HCEC 1CT (cell line): ENCODE measurements at regions not wholly inside any gene's neighbourhood (a gene's known extent, or its start where the extent isn't known, plus 50 kb on each side); places are given as distances from the start of the nearest gene placed in this dataset.

ENCODE experiments used
- DNase-seq: peaks from one replicate; pipeline ENCODE4 v3.0.0-alpha.2; 2017

GRCh38 chr13:74450964-74451363 lies 316.8 kb upstream of the KLF12 start:
- peak; percentile 32 for DNase-seq

GRCh38 chr13:74450525-74450845 lies 316.3 kb upstream of the KLF12 start:
- DNase-seq, result no peak

GRCh38 chr13:74449811-74450524 lies 315.8 kb upstream of the KLF12 start:
- DNase-seq, result no peak

GRCh38 chr13:74444864-74445479 lies 310.8 kb upstream of the KLF12 start:
- DNase-seq, result no peak

GRCh38 chr13:74444161-74444571 lies 310.0 kb upstream of the KLF12 start:
- no peak for DNase-seq

GRCh38 chr13:74443631-74444030 lies 309.4 kb upstream of the KLF12 start:
- DNase-seq, result peak; percentile 70

- DNase-seq, result no peak
Observed at GRCh38 chr13:74442751-74443150, 308.5 kb upstream of the KLF12 start.

- DNase-seq, result no peak
Observed at GRCh38 chr13:74438901-74439300, 304.7 kb upstream of the KLF12 start.

GRCh38 chr13:74434782-74435181 lies 300.6 kb upstream of the KLF12 start:
- DNase-seq, result no peak

GRCh38 chr13:74424455-74424854 lies 290.3 kb upstream of the KLF12 start:
- DNase-seq, result no peak

- DNase-seq, result no peak
Observed at GRCh38 chr13:74423434-74423833, 289.2 kb upstream of the KLF12 start.

GRCh38 chr13:74414458-74414857 lies 280.3 kb upstream of the KLF12 start:
- DNase-seq, result no peak

- no peak for DNase-seq
Observed at GRCh38 chr13:74413482-74413881, 279.3 kb upstream of the KLF12 start.

- DNase-seq, result no peak
Observed at GRCh38 chr13:74409551-74409950, 275.3 kb upstream of the KLF12 start.

- DNase-seq, result no peak
Observed at GRCh38 chr13:74406420-74406819, 272.2 kb upstream of the KLF12 start.

- no peak for DNase-seq
Observed at GRCh38 chr13:74398599-74398998, 264.4 kb upstream of the KLF12 start.

- DNase-seq, result no peak
Observed at GRCh38 chr13:74389056-74389455, 254.9 kb upstream of the KLF12 start.

- no peak for DNase-seq
Observed at GRCh38 chr13:74388626-74389025, 254.4 kb upstream of the KLF12 start.

GRCh38 chr13:74372511-74372910 lies 238.3 kb upstream of the KLF12 start:
- DNase-seq, result no peak

GRCh38 chr13:74367193-74367592 lies 233.0 kb upstream of the KLF12 start:
- no peak for DNase-seq

GRCh38 chr13:74361274-74361673 lies 227.1 kb upstream of the KLF12 start:
- no peak for DNase-seq

- no peak for DNase-seq
Observed at GRCh38 chr13:74346960-74347359, 212.8 kb upstream of the KLF12 start.

GRCh38 chr13:74338341-74338740 lies 204.1 kb upstream of the KLF12 start:
- DNase-seq, result no peak

GRCh38 chr13:74336546-74336945 lies 202.3 kb upstream of the KLF12 start:
- no peak for DNase-seq

GRCh38 chr13:74335370-74335769 lies 201.2 kb upstream of the KLF12 start:
- DNase-seq, result no peak
